ENCODE measurements at regions not wholly inside any gene's neighbourhood (a gene's known extent, or its start where the extent isn't known, plus 50 kb on each side); places are given as distances from the start of the nearest gene placed in this dataset.

DNA sequence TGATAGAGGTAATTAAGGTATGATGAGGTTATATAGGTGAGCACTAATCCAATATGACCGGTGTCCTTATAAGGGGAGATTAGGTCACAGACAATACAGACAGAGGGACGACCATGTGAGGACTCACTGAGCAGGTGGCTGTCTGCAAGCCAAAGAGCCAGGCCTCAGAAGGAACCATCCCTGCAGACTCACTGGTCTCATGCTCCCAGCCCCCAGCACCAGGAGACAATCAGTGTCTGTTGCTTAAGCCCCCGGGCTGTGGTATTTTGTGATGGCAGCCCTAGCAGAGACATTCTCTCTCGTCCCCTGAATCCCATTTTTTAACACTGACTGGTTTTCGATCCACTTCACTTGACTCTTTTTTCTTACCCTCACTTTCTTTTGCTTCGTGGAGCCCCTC lies 51.9 kb upstream of the PABPC3 start:
- no peak for DNase-seq (ENCODE audit: low spot score)
- TF ChIP-seq, protein P1, sequence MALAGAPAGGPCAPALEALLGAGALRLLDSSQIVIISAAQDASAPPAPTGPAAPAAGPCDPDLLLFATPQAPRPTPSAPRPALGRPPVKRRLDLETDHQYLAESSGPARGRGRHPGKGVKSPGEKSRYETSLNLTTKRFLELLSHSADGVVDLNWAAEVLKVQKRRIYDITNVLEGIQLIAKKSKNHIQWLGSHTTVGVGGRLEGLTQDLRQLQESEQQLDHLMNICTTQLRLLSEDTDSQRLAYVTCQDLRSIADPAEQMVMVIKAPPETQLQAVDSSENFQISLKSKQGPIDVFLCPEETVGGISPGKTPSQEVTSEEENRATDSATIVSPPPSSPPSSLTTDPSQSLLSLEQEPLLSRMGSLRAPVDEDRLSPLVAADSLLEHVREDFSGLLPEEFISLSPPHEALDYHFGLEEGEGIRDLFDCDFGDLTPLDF (CRISPR knock-in tag; IDR thresholded peaks at IDR 0.05): no peak
- TF ChIP-seq JAZF1 (CRISPR knock-in tag; IDR thresholded peaks at IDR 0.05) (no peak), CREB1 (CRISPR knock-in tag; IDR thresholded peaks at IDR 0.05) (no peak), ELF4 (CRISPR knock-in tag; IDR thresholded peaks at IDR 0.05; ENCODE audit: low read depth) (no peak), ZNF416 (CRISPR knock-in tag; IDR thresholded peaks at IDR 0.05) (no peak), ETV6 (CRISPR knock-in tag; IDR thresholded peaks at IDR 0.05) (no peak), FOXJ3 (CRISPR knock-in tag; IDR thresholded peaks at IDR 0.05; ENCODE audit: borderline replicate concordance) (no peak), TEAD4 (CRISPR knock-in tag; IDR thresholded peaks at IDR 0.05) (no peak), PRRX2 (CRISPR knock-in tag; IDR thresholded peaks at IDR 0.05) (no peak), OVOL2 (CRISPR knock-in tag; IDR thresholded peaks at IDR 0.05; ENCODE audit: borderline replicate concordance) (no peak), HMGA2 (CRISPR knock-in tag; IDR thresholded peaks at IDR 0.05) (no peak)
- TF ChIP-seq, protein P2, sequence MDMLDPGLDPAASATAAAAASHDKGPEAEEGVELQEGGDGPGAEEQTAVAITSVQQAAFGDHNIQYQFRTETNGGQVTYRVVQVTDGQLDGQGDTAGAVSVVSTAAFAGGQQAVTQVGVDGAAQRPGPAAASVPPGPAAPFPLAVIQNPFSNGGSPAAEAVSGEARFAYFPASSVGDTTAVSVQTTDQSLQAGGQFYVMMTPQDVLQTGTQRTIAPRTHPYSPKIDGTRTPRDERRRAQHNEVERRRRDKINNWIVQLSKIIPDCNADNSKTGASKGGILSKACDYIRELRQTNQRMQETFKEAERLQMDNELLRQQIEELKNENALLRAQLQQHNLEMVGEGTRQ (CRISPR knock-in tag; IDR thresholded peaks at IDR 0.05): no peak
- TF ChIP-seq, protein P3, sequence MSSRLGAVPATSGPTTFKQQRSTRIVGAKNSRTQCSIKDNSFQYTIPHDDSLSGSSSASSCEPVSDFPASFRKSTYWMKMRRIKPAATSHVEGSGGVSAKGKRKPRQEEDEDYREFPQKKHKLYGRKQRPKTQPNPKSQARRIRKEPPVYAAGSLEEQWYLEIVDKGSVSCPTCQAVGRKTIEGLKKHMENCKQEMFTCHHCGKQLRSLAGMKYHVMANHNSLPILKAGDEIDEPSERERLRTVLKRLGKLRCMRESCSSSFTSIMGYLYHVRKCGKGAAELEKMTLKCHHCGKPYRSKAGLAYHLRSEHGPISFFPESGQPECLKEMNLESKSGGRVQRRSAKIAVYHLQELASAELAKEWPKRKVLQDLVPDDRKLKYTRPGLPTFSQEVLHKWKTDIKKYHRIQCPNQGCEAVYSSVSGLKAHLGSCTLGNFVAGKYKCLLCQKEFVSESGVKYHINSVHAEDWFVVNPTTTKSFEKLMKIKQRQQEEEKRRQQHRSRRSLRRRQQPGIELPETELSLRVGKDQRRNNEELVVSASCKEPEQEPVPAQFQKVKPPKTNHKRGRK (CRISPR knock-in tag; IDR thresholded peaks at IDR 0.05; ENCODE audit: borderline replicate concordance): no peak
- TF ChIP-seq, protein P4, sequence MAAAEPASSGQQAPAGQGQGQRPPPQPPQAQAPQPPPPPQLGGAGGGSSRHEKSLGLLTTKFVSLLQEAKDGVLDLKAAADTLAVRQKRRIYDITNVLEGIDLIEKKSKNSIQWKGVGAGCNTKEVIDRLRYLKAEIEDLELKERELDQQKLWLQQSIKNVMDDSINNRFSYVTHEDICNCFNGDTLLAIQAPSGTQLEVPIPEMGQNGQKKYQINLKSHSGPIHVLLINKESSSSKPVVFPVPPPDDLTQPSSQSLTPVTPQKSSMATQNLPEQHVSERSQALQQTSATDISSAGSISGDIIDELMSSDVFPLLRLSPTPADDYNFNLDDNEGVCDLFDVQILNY (CRISPR knock-in tag; IDR thresholded peaks at IDR 0.05): no peak
- TF ChIP-seq, protein P5, sequence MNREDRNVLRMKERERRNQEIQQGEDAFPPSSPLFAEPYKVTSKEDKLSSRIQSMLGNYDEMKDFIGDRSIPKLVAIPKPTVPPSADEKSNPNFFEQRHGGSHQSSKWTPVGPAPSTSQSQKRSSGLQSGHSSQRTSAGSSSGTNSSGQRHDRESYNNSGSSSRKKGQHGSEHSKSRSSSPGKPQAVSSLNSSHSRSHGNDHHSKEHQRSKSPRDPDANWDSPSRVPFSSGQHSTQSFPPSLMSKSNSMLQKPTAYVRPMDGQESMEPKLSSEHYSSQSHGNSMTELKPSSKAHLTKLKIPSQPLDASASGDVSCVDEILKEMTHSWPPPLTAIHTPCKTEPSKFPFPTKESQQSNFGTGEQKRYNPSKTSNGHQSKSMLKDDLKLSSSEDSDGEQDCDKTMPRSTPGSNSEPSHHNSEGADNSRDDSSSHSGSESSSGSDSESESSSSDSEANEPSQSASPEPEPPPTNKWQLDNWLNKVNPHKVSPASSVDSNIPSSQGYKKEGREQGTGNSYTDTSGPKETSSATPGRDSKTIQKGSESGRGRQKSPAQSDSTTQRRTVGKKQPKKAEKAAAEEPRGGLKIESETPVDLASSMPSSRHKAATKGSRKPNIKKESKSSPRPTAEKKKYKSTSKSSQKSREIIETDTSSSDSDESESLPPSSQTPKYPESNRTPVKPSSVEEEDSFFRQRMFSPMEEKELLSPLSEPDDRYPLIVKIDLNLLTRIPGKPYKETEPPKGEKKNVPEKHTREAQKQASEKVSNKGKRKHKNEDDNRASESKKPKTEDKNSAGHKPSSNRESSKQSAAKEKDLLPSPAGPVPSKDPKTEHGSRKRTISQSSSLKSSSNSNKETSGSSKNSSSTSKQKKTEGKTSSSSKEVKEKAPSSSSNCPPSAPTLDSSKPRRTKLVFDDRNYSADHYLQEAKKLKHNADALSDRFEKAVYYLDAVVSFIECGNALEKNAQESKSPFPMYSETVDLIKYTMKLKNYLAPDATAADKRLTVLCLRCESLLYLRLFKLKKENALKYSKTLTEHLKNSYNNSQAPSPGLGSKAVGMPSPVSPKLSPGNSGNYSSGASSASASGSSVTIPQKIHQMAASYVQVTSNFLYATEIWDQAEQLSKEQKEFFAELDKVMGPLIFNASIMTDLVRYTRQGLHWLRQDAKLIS (CRISPR knock-in tag; IDR thresholded peaks at IDR 0.05; ENCODE audit: borderline replicate concordance): no peak
- TF ChIP-seq, protein P6, sequence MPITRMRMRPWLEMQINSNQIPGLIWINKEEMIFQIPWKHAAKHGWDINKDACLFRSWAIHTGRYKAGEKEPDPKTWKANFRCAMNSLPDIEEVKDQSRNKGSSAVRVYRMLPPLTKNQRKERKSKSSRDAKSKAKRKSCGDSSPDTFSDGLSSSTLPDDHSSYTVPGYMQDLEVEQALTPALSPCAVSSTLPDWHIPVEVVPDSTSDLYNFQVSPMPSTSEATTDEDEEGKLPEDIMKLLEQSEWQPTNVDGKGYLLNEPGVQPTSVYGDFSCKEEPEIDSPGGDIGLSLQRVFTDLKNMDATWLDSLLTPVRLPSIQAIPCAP (CRISPR knock-in tag; IDR thresholded peaks at IDR 0.05): no peak
- TF ChIP-seq, protein P7, sequence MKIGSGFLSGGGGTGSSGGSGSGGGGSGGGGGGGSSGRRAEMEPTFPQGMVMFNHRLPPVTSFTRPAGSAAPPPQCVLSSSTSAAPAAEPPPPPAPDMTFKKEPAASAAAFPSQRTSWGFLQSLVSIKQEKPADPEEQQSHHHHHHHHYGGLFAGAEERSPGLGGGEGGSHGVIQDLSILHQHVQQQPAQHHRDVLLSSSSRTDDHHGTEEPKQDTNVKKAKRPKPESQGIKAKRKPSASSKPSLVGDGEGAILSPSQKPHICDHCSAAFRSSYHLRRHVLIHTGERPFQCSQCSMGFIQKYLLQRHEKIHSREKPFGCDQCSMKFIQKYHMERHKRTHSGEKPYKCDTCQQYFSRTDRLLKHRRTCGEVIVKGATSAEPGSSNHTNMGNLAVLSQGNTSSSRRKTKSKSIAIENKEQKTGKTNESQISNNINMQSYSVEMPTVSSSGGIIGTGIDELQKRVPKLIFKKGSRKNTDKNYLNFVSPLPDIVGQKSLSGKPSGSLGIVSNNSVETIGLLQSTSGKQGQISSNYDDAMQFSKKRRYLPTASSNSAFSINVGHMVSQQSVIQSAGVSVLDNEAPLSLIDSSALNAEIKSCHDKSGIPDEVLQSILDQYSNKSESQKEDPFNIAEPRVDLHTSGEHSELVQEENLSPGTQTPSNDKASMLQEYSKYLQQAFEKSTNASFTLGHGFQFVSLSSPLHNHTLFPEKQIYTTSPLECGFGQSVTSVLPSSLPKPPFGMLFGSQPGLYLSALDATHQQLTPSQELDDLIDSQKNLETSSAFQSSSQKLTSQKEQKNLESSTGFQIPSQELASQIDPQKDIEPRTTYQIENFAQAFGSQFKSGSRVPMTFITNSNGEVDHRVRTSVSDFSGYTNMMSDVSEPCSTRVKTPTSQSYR (CRISPR knock-in tag; IDR thresholded peaks at IDR 0.05): no peak
- TF ChIP-seq, protein P8, sequence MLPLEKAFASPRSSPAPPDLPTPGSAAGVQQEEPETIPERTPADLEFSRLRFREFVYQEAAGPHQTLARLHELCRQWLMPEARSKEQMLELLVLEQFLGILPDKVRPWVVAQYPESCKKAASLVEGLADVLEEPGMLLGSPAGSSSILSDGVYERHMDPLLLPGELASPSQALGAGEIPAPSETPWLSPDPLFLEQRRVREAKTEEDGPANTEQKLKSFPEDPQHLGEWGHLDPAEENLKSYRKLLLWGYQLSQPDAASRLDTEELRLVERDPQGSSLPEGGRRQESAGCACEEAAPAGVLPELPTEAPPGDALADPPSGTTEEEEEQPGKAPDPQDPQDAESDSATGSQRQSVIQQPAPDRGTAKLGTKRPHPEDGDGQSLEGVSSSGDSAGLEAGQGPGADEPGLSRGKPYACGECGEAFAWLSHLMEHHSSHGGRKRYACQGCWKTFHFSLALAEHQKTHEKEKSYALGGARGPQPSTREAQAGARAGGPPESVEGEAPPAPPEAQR (CRISPR knock-in tag; IDR thresholded peaks at IDR 0.05): no peak
- H3K4me1 Mint-ChIP-seq: peaks cover 30% of the 10 kb centered on the region
- no peak for ATAC-seq
- H3K4me3 Mint-ChIP-seq: peak overlapping the region; percentile 77
- POLR2A ChIA-PET: no interaction called here
- CTCF ChIA-PET: no interaction called here
- H3K36me3 Mint-ChIP-seq: peaks cover 28% of the 10 kb centered on the region
- peak overlapping the region; percentile 6; the same call in 1 of the 2 replicates for H3K27ac Mint-ChIP-seq
- H3K27me3 Mint-ChIP-seq (ENCODE audit: low read depth): peaks cover 21% of the 10 kb centered on the region
- H3K9me3 Mint-ChIP-seq: peaks cover 3% of the 10 kb centered on the region; the same call in 1 of the 2 replicates
